Endothelial cell of umbilical vein (primary cell): ENCODE measurements at regions not wholly inside any gene's neighbourhood (a gene's known extent, or its start where the extent isn't known, plus 50 kb on each side); places are given as distances from the start of the nearest gene placed in this dataset.

Experiments
- BruUV-seq: library from RNA; stranded (reverse); fragments of 400-500 nt; replicated peaks from 2 replicates; lab custom pipeline; 2021; lab: Mats Ljungman, UMichigan
- CTCF ChIA-PET: fragments of 300-600, 350-600 bp; sonication (Branson Sonifier 250); formaldehyde crosslinking; loops from one replicate; lab custom pipeline; 2021; ENCODE audit warnings: antibody characterized with exemption, inconsistent platforms; lab: Charles Lee
- POLR2A ChIA-PET: fragments of 300-600, 350-600 bp; sonication (Branson Sonifier 250); formaldehyde crosslinking; loops from one replicate; lab custom pipeline; 2021; ENCODE audit warnings: antibody characterized with exemption, inconsistent platforms; lab: Charles Lee
- DNase-seq: peaks from one replicate; pipeline ENCODE4 v3.0.0-alpha.2; 2011; ENCODE audit warnings: low read depth, low spot score
- FAIRE-seq: peaks from 2 replicates; lab custom pipeline; 2011; peaks lifted over from hg19 to GRCh38; lab: Jason Lieb, UNC
- H2AFZ ChIP-seq: 2 replicates; pipeline ENCODE4 v1.6.0; 2012; ENCODE audit warnings: low read depth, low read length, control low read depth, inconsistent platforms
- H3K27ac ChIP-seq: 2 replicates; pipeline ENCODE4 v1.5.1; 2011; ENCODE audit warnings: low read depth, mild to moderate bottlenecking, control low read depth, low read length, moderate library complexity; ENCODE audit not compliant: insufficient read depth
- H3K27me3 ChIP-seq, 2 experiments: 2 replicates each; pipeline versions ENCODE4 v1.6.0 to v1.6.1; 2011; ENCODE audit warnings: low read length in 2 of 2, mixed read lengths in 1 of 2; ENCODE audit not compliant: control insufficient read depth in 2 of 2, insufficient read depth in 2 of 2
- H3K36me3 ChIP-seq, 2 experiments: 2 replicates in 1 of 2; 3 replicates in 1 of 2; pipeline ENCODE4 v1.5.1; 2011; ENCODE audit warnings: low read length in 2 of 2, mild to moderate bottlenecking in 1 of 2, moderate library complexity in 1 of 2; ENCODE audit not compliant: control insufficient read depth in 2 of 2, insufficient read depth in 2 of 2; ENCODE audit errors: extremely low read depth in 1 of 2
- H3K4me1 ChIP-seq: 3 replicates; pipeline ENCODE4 v1.5.1; 2011; ENCODE audit warnings: mild to moderate bottlenecking, low read length; ENCODE audit not compliant: control insufficient read depth, insufficient read depth; ENCODE audit errors: extremely low read depth
- H3K4me2 ChIP-seq: 2 replicates; pipeline ENCODE4 v1.6.1; 2011; ENCODE audit warnings: low read length, control low read depth, mixed read lengths; ENCODE audit not compliant: insufficient read depth
- H3K4me3 ChIP-seq, 3 experiments: fragments of 200-600 bp in 1 of 3; sonication (generic), shearing (Covaris generic) in 1 of 3; replicated peaks in 1 of 3; 2 replicates each; pipeline ENCODE4 v1.5.1; 2011 to 2016; ENCODE audit warnings: control low read depth in 3 of 3, low read length in 3 of 3, mild to moderate bottlenecking in 2 of 3, inconsistent platforms in 1 of 3, low read depth in 1 of 3, moderate library complexity in 1 of 3; ENCODE audit not compliant: insufficient read depth in 1 of 3
- H3K79me2 ChIP-seq: 2 replicates; pipeline ENCODE4 v1.6.0; 2012; ENCODE audit warnings: low read length, inconsistent platforms; ENCODE audit not compliant: control insufficient read depth, insufficient read depth
- H3K9ac ChIP-seq: replicated peaks from 2 replicates; pipeline ENCODE3; 2011; ENCODE audit warnings: low read length, control low read depth; ENCODE audit not compliant: insufficient read depth; ENCODE audit errors: extremely low read depth
- H3K9me1 ChIP-seq: replicated peaks from 3 replicates; pipeline ENCODE4 v1.6.0; 2011; ENCODE audit warnings: mild to moderate bottlenecking, low read length; ENCODE audit not compliant: control insufficient read depth, insufficient read depth; ENCODE audit errors: extremely low read depth
- H3K9me3 ChIP-seq: replicated peaks from 2 replicates; pipeline ENCODE4 v1.5.1; 2012; ENCODE audit warnings: low read length, inconsistent platforms; ENCODE audit not compliant: control insufficient read depth, insufficient read depth
- H4K20me1 ChIP-seq: replicated peaks from 2 replicates; pipeline ENCODE3; 2011; ENCODE audit warnings: mild to moderate bottlenecking, low read length; ENCODE audit not compliant: control insufficient read depth, insufficient read depth; ENCODE audit errors: extremely low read depth
- EZH2 ChIP-seq: IDR thresholded peaks from 2 replicates; pipeline ENCODE4 v1.6.1; 2012; ENCODE audit warnings: borderline replicate concordance, low read depth, mild to moderate bottlenecking, moderate library complexity, low read length, inconsistent platforms; ENCODE audit not compliant: severe bottlenecking
- FOS ChIP-seq: IDR thresholded peaks from 2 replicates; pipeline ENCODE4 v1.6.1; 2011; ENCODE audit warnings: mild to moderate bottlenecking, low read length, moderate library complexity, borderline replicate concordance; ENCODE audit not compliant: insufficient read depth
- GATA2 ChIP-seq: IDR thresholded peaks from 2 replicates; pipeline ENCODE4 v1.7.0; 2011; ENCODE audit warnings: low read depth, mild to moderate bottlenecking, moderate library complexity, mixed read lengths, low read length; ENCODE audit not compliant: insufficient read length, insufficient read depth
- JUN ChIP-seq: IDR thresholded peaks from 2 replicates; pipeline ENCODE4 v1.6.1; 2011; ENCODE audit warnings: borderline replicate concordance, low read depth; ENCODE audit not compliant: insufficient read length, insufficient read depth
- POLR2AphosphoS5 ChIP-seq: IDR thresholded peaks from 2 replicates; pipeline ENCODE4 v1.6.1; 2012; ENCODE audit warnings: low read depth, mild to moderate bottlenecking, control low read depth, low read length, moderate library complexity; ENCODE audit not compliant: insufficient read depth
- dilution Hi-C: fragments of 300-500 bp; cut with MboI; formaldehyde crosslinking; loops from one replicate; pipeline ENCODE4 v1.15.0; 2019; ENCODE audit warnings: low sequenced_read_pairs; ENCODE audit not compliant: extremely low pct_ligation_motif_present
- intact Hi-C: fragments of 100-400 bp; cut with micrococcal nuclease; formaldehyde crosslinking; loops from one replicate; pipeline ENCODE4 v1.10.0; 2022
- TF ChIP-seq, protein P1 (sequence below): IDR thresholded peaks from 2 replicates; pipeline ENCODE4 v1.6.1; 2011; ENCODE audit not compliant: insufficient read depth, insufficient read length
- TF ChIP-seq, protein P2 (sequence below), 2 donors: IDR thresholded peaks; 1 replicate in 1 of 2; 2 replicates in 1 of 2; pipeline ENCODE4 v1.5.1; 2011; ENCODE audit warnings: low read length in 2 of 2, mild to moderate bottlenecking in 2 of 2, moderate library complexity in 2 of 2, control low read depth in 1 of 2, inconsistent platforms in 1 of 2, low read depth in 1 of 2; ENCODE audit not compliant: insufficient read depth in 1 of 2; ENCODE audit errors: extremely low read depth in 1 of 2

DNA sequence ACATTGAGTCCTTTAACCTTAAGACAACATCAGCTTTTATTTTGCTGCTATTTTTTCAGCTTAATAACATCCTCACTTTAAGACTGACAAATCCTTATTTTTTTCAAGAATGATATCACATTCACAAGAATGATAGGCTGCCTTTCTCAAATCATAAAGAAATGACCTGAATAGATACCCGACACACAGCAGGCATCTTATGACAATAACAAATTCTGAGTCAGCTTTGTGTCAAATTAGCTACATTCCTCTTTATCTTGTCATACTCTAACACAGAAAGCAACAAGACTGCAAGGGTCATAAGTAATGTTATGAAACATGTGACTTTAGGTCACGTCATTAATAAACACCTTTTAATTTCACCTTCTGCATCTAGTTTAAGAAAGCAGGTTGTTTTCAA is 2387.6 kb downstream of the PCDH7 start:
- Histone ChIP-seq H3K9me3 (no peaks in the 10 kb centered on the region), H3K36me3 (no peaks in the 10 kb centered on the region), H3K4me2 (no peak overlapping the region), H3K9ac (no peak overlapping the region), H3K27me3 (no peaks in the 10 kb centered on the region), H3K27ac (no peak overlapping the region), H3K4me1 (no peaks in the 10 kb centered on the region), H4K20me1 (no peaks in the 10 kb centered on the region), H3K9me1 (no peaks in the 10 kb centered on the region), H3K4me3 (no peak overlapping the region), H3K79me2 (no peaks in the 10 kb centered on the region), H2AFZ (no peak overlapping the region)
- TF ChIP-seq GATA2, result no peak
- TF ChIP-seq, protein P1, sequence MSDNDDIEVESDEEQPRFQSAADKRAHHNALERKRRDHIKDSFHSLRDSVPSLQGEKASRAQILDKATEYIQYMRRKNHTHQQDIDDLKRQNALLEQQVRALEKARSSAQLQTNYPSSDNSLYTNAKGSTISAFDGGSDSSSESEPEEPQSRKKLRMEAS, result no peak
- TF ChIP-seq FOS, result no peak
- no peak for TF ChIP-seq JUN
- TF ChIP-seq EZH2, result no peak
- TF ChIP-seq, protein P2, sequence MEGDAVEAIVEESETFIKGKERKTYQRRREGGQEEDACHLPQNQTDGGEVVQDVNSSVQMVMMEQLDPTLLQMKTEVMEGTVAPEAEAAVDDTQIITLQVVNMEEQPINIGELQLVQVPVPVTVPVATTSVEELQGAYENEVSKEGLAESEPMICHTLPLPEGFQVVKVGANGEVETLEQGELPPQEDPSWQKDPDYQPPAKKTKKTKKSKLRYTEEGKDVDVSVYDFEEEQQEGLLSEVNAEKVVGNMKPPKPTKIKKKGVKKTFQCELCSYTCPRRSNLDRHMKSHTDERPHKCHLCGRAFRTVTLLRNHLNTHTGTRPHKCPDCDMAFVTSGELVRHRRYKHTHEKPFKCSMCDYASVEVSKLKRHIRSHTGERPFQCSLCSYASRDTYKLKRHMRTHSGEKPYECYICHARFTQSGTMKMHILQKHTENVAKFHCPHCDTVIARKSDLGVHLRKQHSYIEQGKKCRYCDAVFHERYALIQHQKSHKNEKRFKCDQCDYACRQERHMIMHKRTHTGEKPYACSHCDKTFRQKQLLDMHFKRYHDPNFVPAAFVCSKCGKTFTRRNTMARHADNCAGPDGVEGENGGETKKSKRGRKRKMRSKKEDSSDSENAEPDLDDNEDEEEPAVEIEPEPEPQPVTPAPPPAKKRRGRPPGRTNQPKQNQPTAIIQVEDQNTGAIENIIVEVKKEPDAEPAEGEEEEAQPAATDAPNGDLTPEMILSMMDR (IDR thresholded peaks at IDR 0.05; ENCODE audit: extremely low read depth in 1 of 2, insufficient read depth in 1 of 2, low read depth in 1 of 2, low read length in 2 of 2), result no peak
- TF ChIP-seq POLR2AphosphoS5, result no peak
- ChIA-PET CTCF (no interaction called here), POLR2A (no interaction called here)
- intact Hi-C loops, result no loop called here
- FAIRE-seq (no peak), DNase-seq (no peak)
- no TSS peak for BruUV-seq
- dilution Hi-C loops, result no loop called here
